SH-SY5Y (cell line): ENCODE measurements at regions not wholly inside any gene's neighbourhood (a gene's known extent, or its start where the extent isn't known, plus 50 kb on each side); places are given as distances from the start of the nearest gene placed in this dataset.

Experiments
- GATA2 ChIP-seq: IDR thresholded peaks from 2 replicates; pipeline ENCODE4 v1.6.1; 2011; ENCODE audit warnings: mild to moderate bottlenecking, low read depth, low read length
- GATA3 ChIP-seq: IDR thresholded peaks from 2 replicates; pipeline ENCODE4 v1.6.1; 2011; ENCODE audit warnings: low read depth, mild to moderate bottlenecking, low read length, moderate library complexity

DNA sequence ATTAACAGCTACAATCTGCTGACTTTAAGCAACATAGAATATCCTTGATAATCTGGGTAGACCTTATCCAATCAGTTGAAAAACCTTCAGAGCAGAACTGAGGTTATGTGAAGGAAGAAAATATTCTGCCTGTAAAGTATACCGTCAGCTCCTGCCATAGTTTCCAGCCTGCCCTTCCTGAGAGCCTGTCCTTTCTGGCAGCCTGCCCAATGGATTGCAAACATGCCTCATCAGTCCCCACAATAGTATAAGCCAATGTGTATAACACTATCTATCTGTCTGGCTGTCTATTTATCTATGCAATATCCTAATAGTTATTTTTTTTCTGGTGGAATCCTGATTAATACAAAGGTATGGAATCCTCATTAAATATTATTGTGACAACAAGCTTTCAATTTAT, 489.2 kb upstream of the KCND2 start:
- no peak for TF ChIP-seq GATA2
- TF ChIP-seq GATA3, result no peak
